DND-41 (cell line): ENCODE measurements at regions not wholly inside any gene's neighbourhood (a gene's known extent, or its start where the extent isn't known, plus 50 kb on each side); places are given as distances from the start of the nearest gene placed in this dataset.

Experiments
- ATAC-seq: fragments of 200-7000 bp; cut with Tn5 transposase; 3 replicates; pipeline ENCODE4 v1.9.1; 2021; ENCODE audit warnings: low read depth; ENCODE audit not compliant: insufficient read depth
- DNase-seq: peaks from one replicate; pipeline ENCODE4 v3.0.0-alpha.2; 2020
- H2AFZ ChIP-seq: 2 replicates; pipeline ENCODE4 v1.6.0; 2012; ENCODE audit warnings: low read depth, low read length
- H3K27ac ChIP-seq: 2 replicates; pipeline ENCODE4 v1.5.1; 2012; ENCODE audit warnings: low read length, inconsistent platforms
- H3K27me3 ChIP-seq: fragments of 200-600 bp; sonication (generic); 2 replicates; pipeline ENCODE4 v1.6.0; 2012; ENCODE audit warnings: low read length, mild to moderate bottlenecking, inconsistent platforms; ENCODE audit not compliant: insufficient read depth, poor library complexity
- H3K36me3 ChIP-seq: 2 replicates; pipeline ENCODE4 v1.5.1; 2012; ENCODE audit warnings: low read length, inconsistent platforms; ENCODE audit not compliant: insufficient read depth
- H3K4me1 ChIP-seq: 2 replicates; pipeline ENCODE4 v1.5.1; 2012; ENCODE audit warnings: mild to moderate bottlenecking, low read length; ENCODE audit not compliant: insufficient read depth
- H3K4me2 ChIP-seq: 2 replicates; pipeline ENCODE4 v1.6.0; 2012; ENCODE audit warnings: mild to moderate bottlenecking, moderate library complexity, low read length, inconsistent platforms; ENCODE audit not compliant: insufficient read depth
- H3K4me3 ChIP-seq, 2 experiments: fragments of 200-600 bp in 1 of 2; shearing (Covaris generic) in 1 of 2; 2 replicates each; pipeline ENCODE4 v1.5.1; 2012 to 2016; ENCODE audit warnings: inconsistent platforms in 2 of 2, low read length in 2 of 2, mild to moderate bottlenecking in 2 of 2, low read depth in 1 of 2, moderate library complexity in 1 of 2
- H3K79me2 ChIP-seq: 2 replicates; pipeline ENCODE4 v1.6.0; 2012; ENCODE audit warnings: low read length, inconsistent platforms; ENCODE audit not compliant: insufficient read depth
- H3K9ac ChIP-seq: 2 replicates; pipeline ENCODE4 v1.6.0; 2012; ENCODE audit warnings: low read depth, mild to moderate bottlenecking, inconsistent platforms, low read length, moderate library complexity
- H3K9me3 ChIP-seq: 2 replicates; pipeline ENCODE4 v1.5.1; 2012; ENCODE audit warnings: low read length, moderate library complexity, mild to moderate bottlenecking, inconsistent platforms; ENCODE audit not compliant: insufficient read depth, severe bottlenecking
- H4K20me1 ChIP-seq: 2 replicates; pipeline ENCODE4 v1.6.0; 2012; ENCODE audit warnings: low read length; ENCODE audit not compliant: insufficient read depth
- CTCF ChIP-seq: IDR thresholded peaks from 2 replicates; pipeline ENCODE4 v1.5.1; 2012; ENCODE audit warnings: borderline replicate concordance, low read length, moderate library complexity, mild to moderate bottlenecking; ENCODE audit not compliant: poor library complexity, severe bottlenecking; ENCODE audit errors: extremely low read depth
- EZH2 ChIP-seq: IDR thresholded peaks from 3 replicates; pipeline ENCODE4 v1.6.1; 2012; ENCODE audit warnings: borderline replicate concordance, low read depth, mild to moderate bottlenecking, moderate library complexity, low read length, inconsistent platforms; ENCODE audit not compliant: severe bottlenecking

- Histone ChIP-seq H3K79me2 (no peaks in the 10 kb centered on the region), H3K4me2 (no peak overlapping the region), H3K9me3 (no peaks in the 10 kb centered on the region), H3K4me3 (no peak overlapping the region), H3K9ac (no peak overlapping the region), H3K36me3 (no peaks in the 10 kb centered on the region), H3K4me1 (no peaks in the 10 kb centered on the region), H2AFZ (no peak overlapping the region), H4K20me1 (no peaks in the 10 kb centered on the region), H3K27ac (no peak overlapping the region), H3K27me3 (no peaks in the 10 kb centered on the region)
- DNase-seq (no peak), ATAC-seq (no peak)
- TF ChIP-seq CTCF (no peak), EZH2 (no peak)
These were observed 80.6 kb downstream of the ATXN3L start for GRCh38 chrX:13239272-13239671.

- no peak for TF ChIP-seq CTCF
- DNase-seq = no peak
- Histone ChIP-seq H3K79me2 (no peaks in the 10 kb centered on the region), H3K9ac (no peak overlapping the region), H4K20me1 (no peaks in the 10 kb centered on the region), H3K27ac (no peak overlapping the region), H2AFZ (no peak overlapping the region), H3K36me3 (no peaks in the 10 kb centered on the region), H3K4me1 (no peaks in the 10 kb centered on the region), H3K4me2 (no peak overlapping the region), H3K27me3 (no peaks in the 10 kb centered on the region), H3K4me3 (no peak overlapping the region), H3K9me3 (no peaks in the 10 kb centered on the region)
- ATAC-seq = no peak
These were observed 83.9 kb downstream of the ATXN3L start for GRCh38 chrX:13235930-13236329.

DNA sequence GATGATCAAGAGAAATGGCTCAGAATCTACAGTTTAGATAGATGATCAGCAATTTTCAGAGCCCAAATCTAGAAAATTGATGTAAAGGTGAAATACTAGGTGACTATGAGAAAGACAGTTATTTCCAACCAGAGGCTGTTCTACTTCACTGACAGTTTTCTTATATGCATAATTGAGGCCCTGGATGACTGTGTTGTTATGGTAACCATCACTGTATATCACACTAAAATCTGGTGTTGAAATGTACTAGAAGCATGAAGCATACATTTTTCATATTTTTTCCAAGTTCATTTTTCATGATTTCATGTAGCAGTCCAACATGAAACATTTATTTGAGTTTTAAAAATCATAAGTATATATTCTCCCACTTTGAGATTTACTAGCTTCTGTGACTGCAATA is 87.4 kb downstream of the ATXN3L start:
- H3K9ac ChIP-seq = no peak overlapping the region
- no peaks in the 10 kb centered on the region for H3K79me2 ChIP-seq
- no peaks in the 10 kb centered on the region for H4K20me1 ChIP-seq
- no peaks in the 10 kb centered on the region for H3K36me3 ChIP-seq
- no peaks in the 10 kb centered on the region for H3K4me1 ChIP-seq
- no peak overlapping the region for H2AFZ ChIP-seq
- ATAC-seq (no peak), DNase-seq (no peak)
- H3K27ac ChIP-seq = no peak overlapping the region
- no peaks in the 10 kb centered on the region for H3K9me3 ChIP-seq
- H3K4me3 ChIP-seq = no peak overlapping the region
- H3K4me2 ChIP-seq = no peak overlapping the region
- H3K27me3 ChIP-seq = no peaks in the 10 kb centered on the region
- TF ChIP-seq EZH2 (no peak), CTCF (no peak)

DNA sequence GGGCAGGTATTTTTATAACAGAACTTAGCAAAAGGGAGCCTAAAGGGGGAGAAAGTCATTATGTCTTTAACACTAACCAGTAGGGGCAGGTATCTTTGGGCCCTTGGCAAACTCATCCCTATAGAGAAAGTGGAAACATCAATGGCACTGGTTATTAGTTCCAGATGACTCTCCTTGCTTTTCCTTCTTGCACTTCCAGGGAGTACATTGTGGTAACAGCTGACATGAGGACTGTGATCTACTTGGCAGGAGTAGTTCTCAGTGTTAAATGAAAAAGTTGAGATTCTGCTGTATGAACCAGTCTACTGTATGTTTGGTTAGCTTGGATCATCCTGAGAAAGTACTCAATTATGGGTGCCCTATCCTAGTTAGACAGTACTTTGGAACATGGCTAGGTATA is 93.6 kb downstream of the ATXN3L start:
- Histone ChIP-seq H3K4me2 (no peak overlapping the region), H3K36me3 (no peaks in the 10 kb centered on the region), H3K27me3 (no peaks in the 10 kb centered on the region), H3K27ac (no peak overlapping the region), H2AFZ (no peak overlapping the region), H3K9me3 (no peaks in the 10 kb centered on the region), H3K79me2 (no peaks in the 10 kb centered on the region), H4K20me1 (no peaks in the 10 kb centered on the region), H3K9ac (no peak overlapping the region), H3K4me1 (no peaks in the 10 kb centered on the region), H3K4me3 (no peak overlapping the region)
- DNase-seq = no peak
- no peak for ATAC-seq
- no peak for TF ChIP-seq CTCF
- no peak for TF ChIP-seq EZH2
